ENCODE measurements at regions not wholly inside any gene's neighbourhood (a gene's known extent, or its start where the extent isn't known, plus 50 kb on each side); places are given as distances from the start of the nearest gene placed in this dataset.

DNA sequence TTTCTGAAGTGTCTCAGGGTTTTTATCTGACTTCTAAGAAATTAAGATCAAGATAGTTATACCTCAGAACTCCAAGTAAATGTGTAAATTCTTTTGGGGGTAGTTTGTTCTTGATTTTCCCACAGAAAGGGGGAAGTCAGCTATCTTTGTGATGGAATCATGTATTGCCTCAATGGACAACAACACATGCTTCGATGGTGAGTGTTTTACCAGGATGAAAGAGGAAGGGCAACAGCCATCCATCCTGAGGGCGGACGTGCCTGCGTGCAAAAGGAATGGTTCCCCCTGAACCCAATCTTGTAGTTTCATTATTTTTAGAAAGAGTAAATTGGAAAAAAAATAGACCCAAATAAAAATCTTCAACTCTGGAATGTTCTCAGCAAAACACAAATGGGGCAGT, 67.2 kb upstream of the ZPBP start:
- H3K27me3 ChIP-seq (ENCODE audit: control insufficient read depth, insufficient read depth, low read length) = no peaks in the 10 kb centered on the region
- H3K4ac ChIP-seq (ENCODE audit: low read depth, low read length) = no peak overlapping the region
- H3K79me1 ChIP-seq (ENCODE audit: low read depth in 1 of 2, low read length in 2 of 2) = no peaks in the 10 kb centered on the region
- H2AK5ac ChIP-seq (ENCODE audit: low read depth, low read length) = no peak overlapping the region
- no TSS peak for BruUV-seq (replicated peaks)
- H3K14ac ChIP-seq (replicated peaks; ENCODE audit: low read depth, low read length) = no peak overlapping the region
- in situ Hi-C loops (cut with MboI; ENCODE audit: low sequenced_read_pairs) = no loop called here
- TF ChIP-seq NFE2L2 (IDR thresholded peaks at IDR 0.05; ENCODE audit: low read depth, low read length) = no peak
- TF ChIP-seq MAFK (IDR thresholded peaks at IDR 0.05; ENCODE audit: low read depth, low read length) = no peak
- TF ChIP-seq SMC3 (IDR thresholded peaks at IDR 0.05; ENCODE audit: low read depth, low read length) = no peak
- no peak for TF ChIP-seq CEBPB (IDR thresholded peaks at IDR 0.05; ENCODE audit: low read depth, low read length)
- TF ChIP-seq, protein P1, sequence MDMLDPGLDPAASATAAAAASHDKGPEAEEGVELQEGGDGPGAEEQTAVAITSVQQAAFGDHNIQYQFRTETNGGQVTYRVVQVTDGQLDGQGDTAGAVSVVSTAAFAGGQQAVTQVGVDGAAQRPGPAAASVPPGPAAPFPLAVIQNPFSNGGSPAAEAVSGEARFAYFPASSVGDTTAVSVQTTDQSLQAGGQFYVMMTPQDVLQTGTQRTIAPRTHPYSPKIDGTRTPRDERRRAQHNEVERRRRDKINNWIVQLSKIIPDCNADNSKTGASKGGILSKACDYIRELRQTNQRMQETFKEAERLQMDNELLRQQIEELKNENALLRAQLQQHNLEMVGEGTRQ (IDR thresholded peaks at IDR 0.05; ENCODE audit: low read depth, low read length) = no peak
- no peak for TF ChIP-seq MXI1 (IDR thresholded peaks at IDR 0.05; ENCODE audit: borderline replicate concordance, low read depth, low read length)
- TF ChIP-seq FOS (IDR thresholded peaks at IDR 0.05; ENCODE audit: low read depth, low read length) = no peak
- TF ChIP-seq, protein P2, sequence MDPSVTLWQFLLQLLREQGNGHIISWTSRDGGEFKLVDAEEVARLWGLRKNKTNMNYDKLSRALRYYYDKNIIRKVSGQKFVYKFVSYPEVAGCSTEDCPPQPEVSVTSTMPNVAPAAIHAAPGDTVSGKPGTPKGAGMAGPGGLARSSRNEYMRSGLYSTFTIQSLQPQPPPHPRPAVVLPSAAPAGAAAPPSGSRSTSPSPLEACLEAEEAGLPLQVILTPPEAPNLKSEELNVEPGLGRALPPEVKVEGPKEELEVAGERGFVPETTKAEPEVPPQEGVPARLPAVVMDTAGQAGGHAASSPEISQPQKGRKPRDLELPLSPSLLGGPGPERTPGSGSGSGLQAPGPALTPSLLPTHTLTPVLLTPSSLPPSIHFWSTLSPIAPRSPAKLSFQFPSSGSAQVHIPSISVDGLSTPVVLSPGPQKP (IDR thresholded peaks at IDR 0.05; ENCODE audit: borderline replicate concordance, low read depth, low read length) = no peak
- no peak for TF ChIP-seq CHD1 (IDR thresholded peaks at IDR 0.05; ENCODE audit: low read depth, low read length)
- TF ChIP-seq, protein P3, sequence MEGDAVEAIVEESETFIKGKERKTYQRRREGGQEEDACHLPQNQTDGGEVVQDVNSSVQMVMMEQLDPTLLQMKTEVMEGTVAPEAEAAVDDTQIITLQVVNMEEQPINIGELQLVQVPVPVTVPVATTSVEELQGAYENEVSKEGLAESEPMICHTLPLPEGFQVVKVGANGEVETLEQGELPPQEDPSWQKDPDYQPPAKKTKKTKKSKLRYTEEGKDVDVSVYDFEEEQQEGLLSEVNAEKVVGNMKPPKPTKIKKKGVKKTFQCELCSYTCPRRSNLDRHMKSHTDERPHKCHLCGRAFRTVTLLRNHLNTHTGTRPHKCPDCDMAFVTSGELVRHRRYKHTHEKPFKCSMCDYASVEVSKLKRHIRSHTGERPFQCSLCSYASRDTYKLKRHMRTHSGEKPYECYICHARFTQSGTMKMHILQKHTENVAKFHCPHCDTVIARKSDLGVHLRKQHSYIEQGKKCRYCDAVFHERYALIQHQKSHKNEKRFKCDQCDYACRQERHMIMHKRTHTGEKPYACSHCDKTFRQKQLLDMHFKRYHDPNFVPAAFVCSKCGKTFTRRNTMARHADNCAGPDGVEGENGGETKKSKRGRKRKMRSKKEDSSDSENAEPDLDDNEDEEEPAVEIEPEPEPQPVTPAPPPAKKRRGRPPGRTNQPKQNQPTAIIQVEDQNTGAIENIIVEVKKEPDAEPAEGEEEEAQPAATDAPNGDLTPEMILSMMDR (conservative IDR thresholded peaks at IDR 0.05; ENCODE audit: low read depth, low read length) = no peak
- TF ChIP-seq BHLHE40 (IDR thresholded peaks at IDR 0.05; ENCODE audit: low read depth, low read length) = no peak
- no peak for TF ChIP-seq RAD21 (IDR thresholded peaks at IDR 0.05; ENCODE audit: low read length)
- TF ChIP-seq RFX5 (IDR thresholded peaks at IDR 0.05; ENCODE audit: low read depth, low read length) = no peak
- no peak for TF ChIP-seq POLR2A (IDR thresholded peaks at IDR 0.05; ENCODE audit: low read depth, low read length)
- TF ChIP-seq RCOR1 (IDR thresholded peaks at IDR 0.05; ENCODE audit: insufficient replicate concordance, low read length) = no peak
- no peak for TF ChIP-seq MAZ (IDR thresholded peaks at IDR 0.05; ENCODE audit: borderline replicate concordance, low read depth, low read length)
- H3K56ac ChIP-seq (ENCODE audit: extremely low read depth, insufficient read depth, low read length) = no peak overlapping the region
- H3K23ac ChIP-seq (ENCODE audit: low read depth, low read length) = no peak overlapping the region
- H4K8ac ChIP-seq (ENCODE audit: low read depth in 2 of 2, low read length in 2 of 2) = no peak overlapping the region
- H3K9ac ChIP-seq (ENCODE audit: low read depth, low read length) = no peak overlapping the region
- H3K27ac ChIP-seq (ENCODE audit: insufficient read depth, low read length) = no peak overlapping the region
- no peak overlapping the region for H2BK120ac ChIP-seq (ENCODE audit: low read depth, low read length)
- WGBS, 2 experiments (ENCODE audit: extremely low coverage in 2 of 2, insufficient read length in 1 of 2) = no CpG with 5 or more reads among the region's 4 CpGs
- CTCF ChIA-PET = no interaction called here
- intact Hi-C loops (cut with micrococcal nuclease) = no loop called here
- no peak overlapping the region for H3K4me2 ChIP-seq (ENCODE audit: low read depth, low read length)
- no peak overlapping the region for H2BK20ac ChIP-seq (ENCODE audit: low read depth, low read length)
- no peak overlapping the region for H2AK9ac ChIP-seq (replicated peaks; ENCODE audit: low read depth, low read length, poor library complexity)
- no peaks in the 10 kb centered on the region for H3K4me1 ChIP-seq (ENCODE audit: control insufficient read depth, insufficient read depth, low read length)
- H3K18ac ChIP-seq (ENCODE audit: low read depth, low read length) = no peak overlapping the region
- no peak overlapping the region for H4K91ac ChIP-seq (ENCODE audit: insufficient read depth, low read depth, low read length)
- no peak overlapping the region for H3K4me3 ChIP-seq (ENCODE audit: insufficient read depth, low read depth, low read length)
- no peaks in the 10 kb centered on the region for H4K20me1 ChIP-seq (ENCODE audit: insufficient read depth, low read length)
- no peak overlapping the region for H2AFZ ChIP-seq (replicated peaks; ENCODE audit: low read length, poor library complexity)
- no peak overlapping the region for H4K5ac ChIP-seq (ENCODE audit: low read depth, low read length)
- H2BK5ac ChIP-seq (ENCODE audit: low read depth, low read length, poor library complexity, severe bottlenecking) = no peak overlapping the region
- no peaks in the 10 kb centered on the region for H3K36me3 ChIP-seq (ENCODE audit: control insufficient read depth, insufficient read depth, low read length)
- DNase-seq = no peak
- dilution Hi-C loops (cut with HindIII; ENCODE audit: low sequenced_read_pairs, unreplicated experiment) = no loop called here
- no peak overlapping the region for H2BK15ac ChIP-seq (ENCODE audit: low read depth, low read length)
- no peaks in the 10 kb centered on the region for H3K9me3 ChIP-seq (ENCODE audit: control insufficient read depth, insufficient read depth, low read length)
- POLR2A ChIA-PET (ENCODE audit: unreplicated experiment) = no interaction called here
- no peak for ATAC-seq (ENCODE audit: low read depth)
- no peaks in the 10 kb centered on the region for H3K9me1 ChIP-seq (ENCODE audit: insufficient read depth, low read length)
